ENCODE measurements at regions not wholly inside any gene's neighbourhood (a gene's known extent, or its start where the extent isn't known, plus 50 kb on each side); places are given as distances from the start of the nearest gene placed in this dataset.

DNA sequence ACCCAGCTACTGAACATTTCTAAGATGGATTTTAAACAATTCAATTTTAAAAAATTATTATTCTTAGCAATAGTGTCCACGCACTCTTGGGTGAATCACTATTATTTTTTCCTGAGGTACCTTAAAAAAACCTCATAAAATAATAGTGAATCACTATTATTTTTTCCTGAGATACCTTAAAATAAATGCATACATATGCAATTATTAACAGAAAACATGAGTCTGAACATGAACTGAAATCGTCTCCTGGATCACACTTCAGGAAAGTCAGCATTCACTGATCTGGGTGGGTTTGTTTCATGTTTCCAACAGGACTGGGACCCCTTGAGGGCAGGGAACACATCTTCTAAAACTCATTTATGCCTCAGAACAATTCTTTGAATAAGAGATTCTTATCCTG is 63.1 kb upstream of the IFNLR1 start:
- no peak for TF ChIP-seq ZNF138 (tag by site-specific recombination; IDR thresholded peaks at IDR 0.05; ENCODE audit: borderline replicate concordance)
- TF ChIP-seq, protein P1, sequence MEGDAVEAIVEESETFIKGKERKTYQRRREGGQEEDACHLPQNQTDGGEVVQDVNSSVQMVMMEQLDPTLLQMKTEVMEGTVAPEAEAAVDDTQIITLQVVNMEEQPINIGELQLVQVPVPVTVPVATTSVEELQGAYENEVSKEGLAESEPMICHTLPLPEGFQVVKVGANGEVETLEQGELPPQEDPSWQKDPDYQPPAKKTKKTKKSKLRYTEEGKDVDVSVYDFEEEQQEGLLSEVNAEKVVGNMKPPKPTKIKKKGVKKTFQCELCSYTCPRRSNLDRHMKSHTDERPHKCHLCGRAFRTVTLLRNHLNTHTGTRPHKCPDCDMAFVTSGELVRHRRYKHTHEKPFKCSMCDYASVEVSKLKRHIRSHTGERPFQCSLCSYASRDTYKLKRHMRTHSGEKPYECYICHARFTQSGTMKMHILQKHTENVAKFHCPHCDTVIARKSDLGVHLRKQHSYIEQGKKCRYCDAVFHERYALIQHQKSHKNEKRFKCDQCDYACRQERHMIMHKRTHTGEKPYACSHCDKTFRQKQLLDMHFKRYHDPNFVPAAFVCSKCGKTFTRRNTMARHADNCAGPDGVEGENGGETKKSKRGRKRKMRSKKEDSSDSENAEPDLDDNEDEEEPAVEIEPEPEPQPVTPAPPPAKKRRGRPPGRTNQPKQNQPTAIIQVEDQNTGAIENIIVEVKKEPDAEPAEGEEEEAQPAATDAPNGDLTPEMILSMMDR (tag by site-specific recombination; IDR thresholded peaks at IDR 0.05) = no peak
- no peak for TF ChIP-seq ZNF776 (tag by site-specific recombination; IDR thresholded peaks at IDR 0.05; ENCODE audit: borderline replicate concordance)
- TF ChIP-seq, protein P2, sequence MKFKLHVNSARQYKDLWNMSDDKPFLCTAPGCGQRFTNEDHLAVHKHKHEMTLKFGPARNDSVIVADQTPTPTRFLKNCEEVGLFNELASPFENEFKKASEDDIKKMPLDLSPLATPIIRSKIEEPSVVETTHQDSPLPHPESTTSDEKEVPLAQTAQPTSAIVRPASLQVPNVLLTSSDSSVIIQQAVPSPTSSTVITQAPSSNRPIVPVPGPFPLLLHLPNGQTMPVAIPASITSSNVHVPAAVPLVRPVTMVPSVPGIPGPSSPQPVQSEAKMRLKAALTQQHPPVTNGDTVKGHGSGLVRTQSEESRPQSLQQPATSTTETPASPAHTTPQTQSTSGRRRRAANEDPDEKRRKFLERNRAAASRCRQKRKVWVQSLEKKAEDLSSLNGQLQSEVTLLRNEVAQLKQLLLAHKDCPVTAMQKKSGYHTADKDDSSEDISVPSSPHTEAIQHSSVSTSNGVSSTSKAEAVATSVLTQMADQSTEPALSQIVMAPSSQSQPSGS (tag by site-specific recombination; IDR thresholded peaks at IDR 0.05; ENCODE audit: low read depth) = no peak
- TF ChIP-seq ZNF174 (tag by site-specific recombination; IDR thresholded peaks at IDR 0.05) = no peak
- no peak for TF ChIP-seq ZNF112 (tag by site-specific recombination; IDR thresholded peaks at IDR 0.05)
- no peak for TF ChIP-seq YY1 (tag by site-specific recombination; IDR thresholded peaks at IDR 0.05)
- TF ChIP-seq, protein P3, sequence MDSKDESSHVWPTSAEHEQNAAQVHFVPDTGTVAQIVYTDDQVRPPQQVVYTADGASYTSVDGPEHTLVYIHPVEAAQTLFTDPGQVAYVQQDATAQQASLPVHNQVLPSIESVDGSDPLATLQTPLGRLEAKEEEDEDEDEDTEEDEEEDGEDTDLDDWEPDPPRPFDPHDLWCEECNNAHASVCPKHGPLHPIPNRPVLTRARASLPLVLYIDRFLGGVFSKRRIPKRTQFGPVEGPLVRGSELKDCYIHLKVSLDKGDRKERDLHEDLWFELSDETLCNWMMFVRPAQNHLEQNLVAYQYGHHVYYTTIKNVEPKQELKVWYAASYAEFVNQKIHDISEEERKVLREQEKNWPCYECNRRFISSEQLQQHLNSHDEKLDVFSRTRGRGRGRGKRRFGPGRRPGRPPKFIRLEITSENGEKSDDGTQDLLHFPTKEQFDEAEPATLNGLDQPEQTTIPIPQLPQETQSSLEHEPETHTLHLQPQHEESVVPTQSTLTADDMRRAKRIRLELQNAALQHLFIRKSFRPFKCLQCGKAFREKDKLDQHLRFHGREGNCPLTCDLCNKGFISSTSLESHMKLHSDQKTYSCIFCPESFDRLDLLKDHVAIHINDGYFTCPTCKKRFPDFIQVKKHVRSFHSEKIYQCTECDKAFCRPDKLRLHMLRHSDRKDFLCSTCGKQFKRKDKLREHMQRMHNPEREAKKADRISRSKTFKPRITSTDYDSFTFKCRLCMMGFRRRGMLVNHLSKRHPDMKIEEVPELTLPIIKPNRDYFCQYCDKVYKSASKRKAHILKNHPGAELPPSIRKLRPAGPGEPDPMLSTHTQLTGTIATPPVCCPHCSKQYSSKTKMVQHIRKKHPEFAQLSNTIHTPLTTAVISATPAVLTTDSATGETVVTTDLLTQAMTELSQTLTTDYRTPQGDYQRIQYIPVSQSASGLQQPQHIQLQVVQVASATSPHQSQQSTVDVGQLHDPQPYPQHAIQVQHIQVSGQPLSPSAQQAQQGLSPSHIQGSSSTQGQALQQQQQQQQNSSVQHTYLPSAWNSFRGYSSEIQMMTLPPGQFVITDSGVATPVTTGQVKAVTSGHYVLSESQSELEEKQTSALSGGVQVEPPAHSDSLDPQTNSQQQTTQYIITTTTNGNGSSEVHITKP (tag by site-specific recombination; IDR thresholded peaks at IDR 0.05) = no peak
- TF ChIP-seq KLF7 (tag by site-specific recombination; IDR thresholded peaks at IDR 0.05; ENCODE audit: borderline replicate concordance) = no peak
- no peak for TF ChIP-seq HOXA7 (CRISPR knock-in tag; IDR thresholded peaks at IDR 0.05; ENCODE audit: borderline replicate concordance)
- TF ChIP-seq, protein P4, sequence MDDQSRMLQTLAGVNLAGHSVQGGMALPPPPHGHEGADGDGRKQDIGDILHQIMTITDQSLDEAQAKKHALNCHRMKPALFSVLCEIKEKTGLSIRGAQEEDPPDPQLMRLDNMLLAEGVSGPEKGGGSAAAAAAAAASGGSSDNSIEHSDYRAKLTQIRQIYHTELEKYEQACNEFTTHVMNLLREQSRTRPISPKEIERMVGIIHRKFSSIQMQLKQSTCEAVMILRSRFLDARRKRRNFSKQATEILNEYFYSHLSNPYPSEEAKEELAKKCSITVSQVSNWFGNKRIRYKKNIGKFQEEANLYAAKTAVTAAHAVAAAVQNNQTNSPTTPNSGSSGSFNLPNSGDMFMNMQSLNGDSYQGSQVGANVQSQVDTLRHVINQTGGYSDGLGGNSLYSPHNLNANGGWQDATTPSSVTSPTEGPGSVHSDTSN (CRISPR knock-in tag; IDR thresholded peaks at IDR 0.05) = no peak
- TF ChIP-seq ZNF248 (tag by site-specific recombination; IDR thresholded peaks at IDR 0.05) = no peak
- TF ChIP-seq, protein P5, sequence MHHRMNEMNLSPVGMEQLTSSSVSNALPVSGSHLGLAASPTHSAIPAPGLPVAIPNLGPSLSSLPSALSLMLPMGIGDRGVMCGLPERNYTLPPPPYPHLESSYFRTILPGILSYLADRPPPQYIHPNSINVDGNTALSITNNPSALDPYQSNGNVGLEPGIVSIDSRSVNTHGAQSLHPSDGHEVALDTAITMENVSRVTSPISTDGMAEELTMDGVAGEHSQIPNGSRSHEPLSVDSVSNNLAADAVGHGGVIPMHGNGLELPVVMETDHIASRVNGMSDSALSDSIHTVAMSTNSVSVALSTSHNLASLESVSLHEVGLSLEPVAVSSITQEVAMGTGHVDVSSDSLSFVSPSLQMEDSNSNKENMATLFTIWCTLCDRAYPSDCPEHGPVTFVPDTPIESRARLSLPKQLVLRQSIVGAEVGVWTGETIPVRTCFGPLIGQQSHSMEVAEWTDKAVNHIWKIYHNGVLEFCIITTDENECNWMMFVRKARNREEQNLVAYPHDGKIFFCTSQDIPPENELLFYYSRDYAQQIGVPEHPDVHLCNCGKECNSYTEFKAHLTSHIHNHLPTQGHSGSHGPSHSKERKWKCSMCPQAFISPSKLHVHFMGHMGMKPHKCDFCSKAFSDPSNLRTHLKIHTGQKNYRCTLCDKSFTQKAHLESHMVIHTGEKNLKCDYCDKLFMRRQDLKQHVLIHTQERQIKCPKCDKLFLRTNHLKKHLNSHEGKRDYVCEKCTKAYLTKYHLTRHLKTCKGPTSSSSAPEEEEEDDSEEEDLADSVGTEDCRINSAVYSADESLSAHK (tag by site-specific recombination; IDR thresholded peaks at IDR 0.05) = no peak

Measured in HEK293 (cell line).